GM12875 (cell line): ENCODE measurements at regions not wholly inside any gene's neighbourhood (a gene's known extent, or its start where the extent isn't known, plus 50 kb on each side); places are given as distances from the start of the nearest gene placed in this dataset.

Experiments used
- H3K4me3 ChIP-seq: one replicate; pipeline ENCODE4 v1.5.1; 2011; ENCODE audit warnings: low read depth, low read length, control low read depth
- TF ChIP-seq, protein P1 (sequence below): IDR thresholded peaks from 2 replicates; pipeline ENCODE4 v1.5.1; 2011; ENCODE audit warnings: low read depth, mild to moderate bottlenecking, control low read depth, inconsistent platforms, low read length, moderate library complexity, borderline replicate concordance; ENCODE audit not compliant: insufficient read depth

DNA sequence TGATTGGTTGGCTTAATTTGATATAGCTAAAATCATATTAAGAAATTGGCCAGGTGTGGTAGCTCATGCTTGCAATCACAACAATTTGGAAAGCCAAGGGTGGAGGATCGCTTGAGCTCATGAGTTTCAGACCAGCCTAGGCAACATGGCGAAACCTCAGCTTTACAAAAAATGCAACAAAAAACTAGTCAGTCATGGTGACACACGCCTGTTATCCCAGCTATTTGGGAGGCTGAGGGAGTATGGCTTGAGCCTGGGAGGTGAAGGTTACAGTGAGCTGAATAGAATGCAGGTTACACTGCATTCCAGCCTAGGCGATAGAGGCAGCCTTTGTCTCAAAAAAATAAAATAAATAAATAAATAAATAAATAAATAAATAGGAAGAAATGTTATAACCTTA lies 1579.6 kb upstream of the SLC10A2 start:
- H3K4me3 ChIP-seq: no peak overlapping the region
- TF ChIP-seq, protein P1, sequence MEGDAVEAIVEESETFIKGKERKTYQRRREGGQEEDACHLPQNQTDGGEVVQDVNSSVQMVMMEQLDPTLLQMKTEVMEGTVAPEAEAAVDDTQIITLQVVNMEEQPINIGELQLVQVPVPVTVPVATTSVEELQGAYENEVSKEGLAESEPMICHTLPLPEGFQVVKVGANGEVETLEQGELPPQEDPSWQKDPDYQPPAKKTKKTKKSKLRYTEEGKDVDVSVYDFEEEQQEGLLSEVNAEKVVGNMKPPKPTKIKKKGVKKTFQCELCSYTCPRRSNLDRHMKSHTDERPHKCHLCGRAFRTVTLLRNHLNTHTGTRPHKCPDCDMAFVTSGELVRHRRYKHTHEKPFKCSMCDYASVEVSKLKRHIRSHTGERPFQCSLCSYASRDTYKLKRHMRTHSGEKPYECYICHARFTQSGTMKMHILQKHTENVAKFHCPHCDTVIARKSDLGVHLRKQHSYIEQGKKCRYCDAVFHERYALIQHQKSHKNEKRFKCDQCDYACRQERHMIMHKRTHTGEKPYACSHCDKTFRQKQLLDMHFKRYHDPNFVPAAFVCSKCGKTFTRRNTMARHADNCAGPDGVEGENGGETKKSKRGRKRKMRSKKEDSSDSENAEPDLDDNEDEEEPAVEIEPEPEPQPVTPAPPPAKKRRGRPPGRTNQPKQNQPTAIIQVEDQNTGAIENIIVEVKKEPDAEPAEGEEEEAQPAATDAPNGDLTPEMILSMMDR: no peak

DNA sequence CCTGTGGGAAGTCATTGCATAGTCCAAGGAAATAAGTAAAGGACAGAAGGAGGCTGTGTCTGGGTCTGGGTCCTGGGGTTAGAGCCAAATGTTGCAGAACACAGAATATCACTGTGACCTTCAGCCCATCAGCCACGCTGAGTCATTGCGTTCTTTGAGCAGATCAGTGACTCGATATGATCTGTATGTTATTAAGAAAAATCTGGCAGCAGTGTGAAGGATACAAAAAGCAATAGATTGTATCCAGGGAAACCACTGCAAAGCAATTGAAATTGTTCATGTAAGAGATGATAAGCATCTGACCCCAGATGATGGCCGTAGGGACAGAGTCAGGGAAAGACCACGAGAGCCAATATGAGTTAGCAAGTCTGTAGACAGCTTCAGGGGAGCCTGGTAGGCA lies 1575.1 kb upstream of the SLC10A2 start:
- H3K4me3 ChIP-seq: no peak overlapping the region
- TF ChIP-seq, protein P1: no peak

DNA sequence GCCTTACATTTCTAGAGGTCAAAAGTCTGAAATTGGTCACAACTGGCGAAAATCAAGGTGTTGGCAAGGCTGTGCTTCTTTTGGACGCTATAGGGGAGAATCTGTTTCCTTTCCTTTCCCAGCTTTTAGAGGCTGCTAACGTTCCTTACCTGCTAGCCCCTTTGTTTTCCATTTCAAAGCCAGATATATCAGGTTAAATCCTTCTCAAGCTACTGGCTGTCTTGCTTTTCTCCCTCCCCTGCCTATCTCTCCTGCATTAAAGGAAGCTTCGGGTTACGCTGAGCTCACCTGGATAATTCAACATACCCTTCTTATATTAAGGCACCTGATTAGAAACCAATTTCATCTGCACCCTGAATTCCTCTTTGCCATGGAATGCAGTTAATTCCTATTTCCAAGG lies 1569.7 kb upstream of the SLC10A2 start:
- H3K4me3 ChIP-seq: no peak overlapping the region
- TF ChIP-seq, protein P1: no peak

DNA sequence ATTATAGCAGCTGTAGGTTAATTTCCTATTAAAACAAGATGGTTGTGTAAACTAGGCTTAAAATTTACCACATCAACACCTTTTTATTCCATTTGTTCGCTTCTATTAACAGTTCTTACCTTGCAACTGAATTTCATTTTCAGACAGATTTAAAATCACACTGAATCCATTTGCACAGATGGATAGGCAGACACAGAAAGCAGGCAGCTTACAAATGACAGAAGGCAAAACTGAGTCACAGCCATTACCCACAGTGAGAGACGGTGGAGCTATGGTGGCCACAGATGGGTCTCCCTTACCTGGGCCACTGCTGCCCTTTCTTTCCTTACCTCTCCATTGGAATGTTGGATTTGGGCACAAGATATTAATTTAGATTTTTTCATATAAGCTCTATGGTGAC lies 1567.8 kb upstream of the SLC10A2 start:
- TF ChIP-seq, protein P1: no peak
- no peak overlapping the region for H3K4me3 ChIP-seq

DNA sequence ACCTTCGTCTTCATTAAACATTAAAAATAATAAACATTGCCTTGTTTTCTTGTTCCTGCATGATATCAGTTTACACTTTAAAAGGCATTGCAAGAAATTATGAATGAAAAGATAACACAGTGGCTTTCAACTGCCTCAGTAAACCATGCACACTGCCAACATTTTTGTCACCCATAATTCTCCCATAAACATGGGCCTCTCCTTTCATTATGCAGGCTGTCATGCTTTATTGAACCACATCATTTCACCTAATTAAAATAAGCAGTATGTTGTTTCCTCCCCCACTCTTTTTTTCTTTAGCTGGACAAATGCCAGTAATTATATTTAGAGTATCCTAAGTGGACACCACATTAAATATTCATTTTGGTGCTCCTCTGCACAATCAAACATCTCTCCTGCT lies 1566.5 kb upstream of the SLC10A2 start:
- TF ChIP-seq, protein P1: no peak
- H3K4me3 ChIP-seq: no peak overlapping the region

DNA sequence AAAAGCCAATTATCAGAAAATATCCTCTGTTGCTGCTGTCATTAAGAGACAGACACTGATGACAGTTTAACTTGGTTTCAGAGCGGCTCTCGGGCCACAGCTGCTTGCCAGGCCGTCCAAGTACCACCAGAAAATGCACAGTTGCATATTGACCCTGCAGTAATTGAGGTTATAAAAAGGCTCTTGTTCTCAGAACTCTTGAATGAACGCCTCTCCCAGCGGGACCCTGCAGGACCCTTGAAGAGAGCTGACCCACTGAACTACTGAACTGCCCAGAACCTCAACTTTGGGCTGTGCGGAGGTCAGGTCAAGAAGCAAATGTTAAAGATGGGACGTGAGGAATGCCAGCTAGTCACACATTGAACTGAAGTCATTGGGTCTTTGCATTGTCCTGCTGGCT lies 1559.0 kb upstream of the SLC10A2 start:
- TF ChIP-seq, protein P1: no peak
- no peak overlapping the region for H3K4me3 ChIP-seq

DNA sequence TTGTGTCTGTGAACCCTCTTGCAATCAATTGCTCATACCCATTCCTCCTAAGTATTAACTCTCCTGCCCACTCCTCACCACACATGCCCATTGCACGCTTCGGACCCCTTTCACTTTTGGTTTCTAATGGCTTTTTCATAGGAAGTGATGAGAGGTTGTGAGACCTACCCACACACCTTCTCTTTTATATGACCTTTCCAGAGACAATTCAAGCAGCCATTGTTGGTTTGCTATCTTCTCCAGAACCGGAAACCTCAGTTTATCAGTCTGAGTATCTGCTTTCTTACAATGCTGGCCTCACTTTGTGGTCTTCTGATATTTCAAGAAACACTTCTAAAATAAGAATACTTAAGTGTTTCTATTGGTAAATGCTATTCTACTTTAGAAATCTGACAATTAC lies 1550.8 kb upstream of the SLC10A2 start:
- TF ChIP-seq, protein P1: no peak
- H3K4me3 ChIP-seq: no peak overlapping the region
